K562 (cell line): ENCODE measurements at regions not wholly inside any gene's neighbourhood (a gene's known extent, or its start where the extent isn't known, plus 50 kb on each side); places are given as distances from the start of the nearest gene placed in this dataset.
"Not testable (repeated sequence)": the region's sequence is repeated elsewhere in the genome, so short reads cannot be mapped to it uniquely, and the experiment has no call there.

Experiments used
- ATAC-seq: fragments of 200-7000 bp; cut with Tn5 transposase; 3 replicates; pipeline ENCODE4 v1.9.1; 2020; ENCODE audit warnings: moderate library complexity
- BruUV-seq: library from RNA; stranded (reverse); fragments of 400-500 nt; replicated peaks from 2 replicates; lab custom pipeline; 2021; lab: Mats Ljungman, UMichigan
- CTCF ChIA-PET: fragments of 300-600 bp; formaldehyde crosslinking; extraction: SDS; loops from one replicate; lab custom pipeline; 2021; ENCODE audit warnings: low intra/inter-chr PET ratio; lab: Yijun Ruan, JAX
- POLR2A ChIA-PET: fragments of 300-600, 350-650 bp; sonication (Branson Sonifier 250); formaldehyde crosslinking; extraction: SDS; loops from one replicate; lab custom pipeline; 2021; ENCODE audit warnings: antibody characterized with exemption, inconsistent platforms; lab: Yijun Ruan, JAX
- DNase-seq, 4 experiments: peaks; one replicate each; pipeline versions ENCODE4 v3.0.0 to v3.0.0-alpha.2; 2011 to 2018; ENCODE audit warnings: low spot score in 3 of 4, mixed read lengths in 3 of 4; ENCODE audit errors: extremely low read depth in 1 of 4
- FAIRE-seq: peaks from 2 replicates; lab custom pipeline; 2011; peaks lifted over from hg19 to GRCh38; lab: Jason Lieb, UNC
- H2AFZ ChIP-seq: 2 replicates; pipeline ENCODE4 v1.6.0; 2011; ENCODE audit warnings: low read depth, low read length, control low read depth, inconsistent platforms
- H3K27ac ChIP-seq: fragments of 200-600 bp; 3 replicates; pipeline ENCODE4 v1.8.0; 2011; ENCODE audit warnings: low read depth, mild to moderate bottlenecking, control low read depth, inconsistent platforms, low read length, moderate library complexity, mixed read lengths; ENCODE audit errors: extremely low read depth
- H3K27me3 ChIP-seq, 2 experiments: fragments of 300-600 bp in 1 of 2; 2 replicates in 1 of 2; 3 replicates in 1 of 2; pipeline versions ENCODE4 v1.6.0 to v1.8.0; 2011; ENCODE audit warnings: inconsistent platforms in 2 of 2, low read length in 2 of 2, mild to moderate bottlenecking in 1 of 2, mixed read lengths in 1 of 2, moderate library complexity in 1 of 2; ENCODE audit not compliant: control insufficient read depth in 2 of 2, insufficient read depth in 2 of 2
- H3K36me3 ChIP-seq: fragments of 300-600 bp; 3 replicates; pipeline ENCODE4 v1.8.0; 2011; ENCODE audit warnings: mild to moderate bottlenecking, low read length, inconsistent platforms; ENCODE audit not compliant: control insufficient read depth, insufficient read depth
- H3K4me1 ChIP-seq, 2 experiments: fragments of 200-600 bp in 1 of 2; replicated peaks in 1 of 2; 2 replicates in 1 of 2; 3 replicates in 1 of 2; pipeline versions ENCODE4 v1.5.1 to v1.8.0; 2011; ENCODE audit warnings: inconsistent platforms in 2 of 2, low read length in 2 of 2, mild to moderate bottlenecking in 1 of 2, mixed read lengths in 1 of 2, moderate library complexity in 1 of 2; ENCODE audit not compliant: control insufficient read depth in 2 of 2, insufficient read depth in 2 of 2
- H3K4me2 ChIP-seq: 2 replicates; pipeline ENCODE4 v1.6.1; 2011; ENCODE audit warnings: low read length, control low read depth, inconsistent platforms, mixed read lengths; ENCODE audit not compliant: insufficient read depth
- H3K4me3 ChIP-seq: fragments of 200-600 bp; sonication (generic), shearing (Covaris generic); 2 replicates; pipeline ENCODE4 v1.5.1; 2016; ENCODE audit warnings: control low read depth, inconsistent platforms
- H3K79me2 ChIP-seq: fragments of 200-600 bp; 3 replicates; pipeline ENCODE4 v1.8.0; 2011; ENCODE audit warnings: low read length, inconsistent platforms; ENCODE audit not compliant: control insufficient read depth, insufficient read depth
- H3K9ac ChIP-seq, 2 experiments: 2 replicates each; pipeline versions ENCODE4 v1.6.0 to v1.6.1; 2011; ENCODE audit warnings: low read depth in 2 of 2, low read length in 2 of 2, control low read depth in 1 of 2, inconsistent platforms in 1 of 2, mild to moderate bottlenecking in 1 of 2, mixed read lengths in 1 of 2; ENCODE audit not compliant: insufficient read depth in 1 of 2
- H3K9me1 ChIP-seq: one replicate; pipeline ENCODE4 v1.6.0; 2011; ENCODE audit warnings: inconsistent platforms, mild to moderate bottlenecking, low read length, moderate library complexity; ENCODE audit not compliant: control insufficient read depth, insufficient read depth
- H3K9me3 ChIP-seq: replicated peaks from 2 replicates; pipeline ENCODE4 v1.5.1; 2011; ENCODE audit warnings: low read depth, low read length, inconsistent platforms; ENCODE audit not compliant: control insufficient read depth, insufficient read depth
- H4K20me1 ChIP-seq: replicated peaks from 2 replicates; pipeline ENCODE4 v1.6.1; 2011; ENCODE audit warnings: low read length, inconsistent platforms, mixed read lengths; ENCODE audit not compliant: control insufficient read depth, insufficient read depth
- WGBS: fragments of 100-300 bp; shearing (Covaris generic); methylation state at CpG from one replicate; pipeline ENCODE4 v1.1.6; 2016; ENCODE audit warnings: low coverage, mixed read lengths; ENCODE audit not compliant: insufficient coverage; ENCODE audit errors: missing lambda C conversion rate; 5-methylcytosine and 5-hydroxymethylcytosine counted together
- in situ Hi-C: fragments of 300-500 bp; cut with MboI; formaldehyde crosslinking; loops from 4 replicates; pipeline ENCODE4 v1.15.0; 2018; ENCODE audit warnings: inconsistent platforms, mixed read lengths
- intact Hi-C: fragments of 100-400 bp; cut with micrococcal nuclease; formaldehyde crosslinking; loops from 2 replicates; pipeline ENCODE4 v1.14.2; 2022

DNA sequence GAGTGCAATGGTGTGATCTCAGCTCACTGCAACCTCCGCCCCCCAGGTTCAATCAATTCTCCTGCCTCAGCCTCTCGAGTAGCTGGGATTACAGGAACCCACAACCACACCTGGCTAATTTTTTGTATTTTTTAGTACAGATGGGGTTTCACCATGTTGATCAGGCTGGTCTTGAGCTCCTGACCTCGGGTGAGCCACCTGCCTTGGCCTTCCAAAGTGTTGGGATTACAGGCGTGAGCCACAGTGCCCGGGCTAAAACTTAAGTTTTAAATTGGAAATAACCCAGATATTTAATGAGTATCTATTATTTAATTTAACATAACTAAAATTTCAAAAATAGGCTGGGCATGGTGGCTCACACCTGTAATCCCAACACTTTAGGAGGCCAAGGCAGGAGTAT lies 3333.3 kb upstream of the OR11H1 start:
- FAIRE-seq, H3K9me1 ChIP-seq, BruUV-seq, H2AFZ ChIP-seq, H4K20me1 ChIP-seq, H3K27me3 ChIP-seq, DNase-seq, in situ Hi-C loops, CTCF ChIA-PET, H3K9me3 ChIP-seq, H3K9ac ChIP-seq, H3K27ac ChIP-seq, H3K4me2 ChIP-seq, POLR2A ChIA-PET, H3K4me1 ChIP-seq, H3K4me3 ChIP-seq, H3K79me2 ChIP-seq, H3K36me3 ChIP-seq, ATAC-seq, intact Hi-C loops: not testable (repeated sequence)
- WGBS, result 43% methylated on average over 5 of the region's 5 CpGs

DNA sequence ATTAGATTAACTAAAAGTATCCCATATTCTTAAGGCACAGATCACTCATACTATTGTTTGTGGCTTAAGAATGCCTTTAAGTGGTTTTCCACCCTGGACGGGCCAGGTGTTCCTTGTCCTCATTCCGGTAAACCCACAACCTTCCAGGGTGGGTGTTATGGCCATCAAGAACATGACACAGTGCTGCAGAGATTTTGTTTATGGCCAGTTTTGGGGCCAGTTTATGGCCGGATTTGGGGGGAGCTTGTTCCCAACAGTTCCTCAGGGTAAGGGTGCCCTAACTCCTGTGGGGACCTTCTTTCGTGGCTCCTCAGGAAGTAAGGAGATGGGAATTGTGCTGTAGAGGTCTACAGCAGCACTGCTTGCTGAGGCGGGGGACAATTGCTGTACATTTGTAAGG lies 3325.9 kb upstream of the OR11H1 start:
- in situ Hi-C loops, result loop anchor here (10.0 kb wide), 1 partner anchor 503 kb away; no protein-coding TSS in a partner anchor
- H2AFZ ChIP-seq, POLR2A ChIA-PET, BruUV-seq, DNase-seq, H3K9me1 ChIP-seq, FAIRE-seq, H3K4me3 ChIP-seq, ATAC-seq, H3K9ac ChIP-seq, H3K79me2 ChIP-seq, H3K27ac ChIP-seq, H3K4me2 ChIP-seq, CTCF ChIA-PET, H3K36me3 ChIP-seq, intact Hi-C loops, H3K9me3 ChIP-seq, H4K20me1 ChIP-seq, H3K4me1 ChIP-seq, H3K27me3 ChIP-seq: not testable (repeated sequence)
- 13% methylated on average over 5 of the region's 5 CpGs for WGBS
